Uterus (tissue), 2 donors: ENCODE measurements at regions not wholly inside any gene's neighbourhood (a gene's known extent, or its start where the extent isn't known, plus 50 kb on each side); places are given as distances from the start of the nearest gene placed in this dataset.

Source experiments
- CTCF ChIP-seq, 4 experiments: fragments of 200-600 bp in 2 of 4; fragments of 450-650 bp in 2 of 4; sonication (generic) in 2 of 4; IDR thresholded peaks; one replicate each; pipeline ENCODE4 v1.5.1; 2016 to 2019; ENCODE audit warnings: antibody characterized with exemption in 4 of 4, mild to moderate bottlenecking in 2 of 4, moderate library complexity in 1 of 4
- POLR2A ChIP-seq, 2 donors: fragments of 450-650 bp; IDR thresholded peaks; one replicate each; pipeline ENCODE4 v1.6.1; 2016; ENCODE audit warnings: antibody characterized with exemption in 2 of 2, mild to moderate bottlenecking in 1 of 2, moderate library complexity in 1 of 2

GRCh38 chr3:152915695-152916094 lies 80.8 kb downstream of the P2RY1 start:
- TF ChIP-seq CTCF (IDR thresholded peaks at IDR 0.05) (no peak), POLR2A (IDR thresholded peaks at IDR 0.05) (no peak)
